HG03025 (cell line): ENCODE measurements at regions not wholly inside any gene's neighbourhood (a gene's known extent, or its start where the extent isn't known, plus 50 kb on each side); places are given as distances from the start of the nearest gene placed in this dataset.
"Not testable (repeated sequence)": the region's sequence is repeated elsewhere in the genome, so short reads cannot be mapped to it uniquely, and the experiment has no call there.

ENCODE experiments used
- ATAC-seq: cut with Tn5 transposase; IDR thresholded peaks from one replicate; pipeline ENCODE4 v1.9.1; 2021; ENCODE audit warnings: mild to moderate bottlenecking, moderate library complexity; ENCODE audit not compliant: unreplicated experiment, low FRiP score

- no peak for ATAC-seq
Measured at GRCh38 chr12:17370621-17371020, 719.4 kb downstream of the RERGL start.

- ATAC-seq, result no peak
Measured at GRCh38 chr12:17369556-17369955, 720.4 kb downstream of the RERGL start.

- no peak for ATAC-seq
Measured at GRCh38 chr12:17361224-17361623, 728.8 kb downstream of the RERGL start.

GRCh38 chr12:17358835-17359234, 731.2 kb downstream of the RERGL start:
- no peak for ATAC-seq

DNA sequence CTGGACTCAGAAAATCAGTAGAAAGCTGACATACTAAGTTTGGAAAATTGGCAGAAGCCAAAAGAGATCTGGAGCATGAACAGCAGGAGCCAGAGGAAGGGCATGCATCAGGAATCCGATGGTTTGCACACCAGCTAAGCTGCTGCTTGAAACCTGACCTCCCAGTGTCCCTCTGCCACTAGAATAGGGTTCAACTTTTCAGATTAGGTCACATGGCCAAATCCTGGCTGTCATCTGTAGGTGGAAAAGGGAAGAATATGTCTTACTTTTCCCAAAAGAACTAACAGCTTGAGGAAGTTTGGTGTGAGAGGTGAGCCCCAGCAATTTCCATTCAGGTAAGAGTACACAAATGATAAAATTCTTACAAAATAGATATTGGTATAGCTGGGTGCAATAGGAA, 732.6 kb downstream of the RERGL start:
- no peak for ATAC-seq

GRCh38 chr12:17352164-17352563, 737.8 kb downstream of the RERGL start:
- no peak for ATAC-seq

GRCh38 chr12:17348311-17348710, 741.7 kb downstream of the RERGL start:
- ATAC-seq, result no peak

GRCh38 chr12:17344649-17345048, 738.7 kb upstream of the LMO3 start:
- no peak for ATAC-seq

DNA sequence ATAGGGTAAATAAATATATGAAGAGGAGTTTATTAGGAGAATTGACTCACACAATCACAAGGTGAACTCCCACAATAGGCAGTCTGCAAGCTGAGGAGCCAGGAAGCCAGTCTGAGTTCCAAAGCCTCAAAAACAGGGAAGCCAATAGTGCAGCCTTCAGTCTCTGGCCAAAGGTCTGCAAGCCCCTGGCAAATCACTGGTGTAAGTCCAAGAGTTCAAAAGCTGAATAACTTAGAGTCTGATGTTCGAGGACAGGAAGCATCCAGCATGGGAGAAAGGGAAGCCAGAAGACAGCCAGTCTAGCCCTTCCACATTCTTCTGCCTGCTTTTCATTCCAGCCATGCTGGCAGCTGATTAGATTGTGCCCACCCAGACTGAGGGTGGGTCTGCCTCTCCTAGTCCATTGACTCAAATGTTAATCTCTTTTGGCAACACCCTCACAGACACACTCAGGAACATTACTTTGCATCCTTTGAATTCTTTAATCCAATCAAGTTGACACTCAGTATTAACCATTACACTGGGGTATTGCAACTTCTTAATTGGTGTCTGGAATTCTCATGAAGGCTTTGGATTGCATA, 736.5 kb upstream of the LMO3 start:
- ATAC-seq, result no peak

DNA sequence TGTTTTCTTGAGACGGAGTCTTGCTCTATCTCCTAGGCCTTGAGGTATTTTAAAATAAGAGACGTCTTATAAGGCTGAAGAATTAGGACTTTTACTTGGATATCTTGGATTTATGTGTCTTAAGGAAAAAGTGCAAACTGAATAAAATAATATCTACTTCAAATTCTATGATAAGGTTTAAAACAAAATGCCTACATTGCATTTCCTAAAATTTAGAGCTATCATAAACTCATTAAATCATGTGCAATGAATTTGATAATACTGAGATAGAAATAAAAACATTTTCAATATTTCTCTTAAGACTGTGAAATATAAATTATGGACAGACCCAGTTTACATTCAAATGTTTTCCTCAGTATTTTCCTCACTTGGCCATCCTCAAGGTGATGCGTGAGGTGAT, 729.5 kb upstream of the LMO3 start:
- no peak for ATAC-seq

DNA sequence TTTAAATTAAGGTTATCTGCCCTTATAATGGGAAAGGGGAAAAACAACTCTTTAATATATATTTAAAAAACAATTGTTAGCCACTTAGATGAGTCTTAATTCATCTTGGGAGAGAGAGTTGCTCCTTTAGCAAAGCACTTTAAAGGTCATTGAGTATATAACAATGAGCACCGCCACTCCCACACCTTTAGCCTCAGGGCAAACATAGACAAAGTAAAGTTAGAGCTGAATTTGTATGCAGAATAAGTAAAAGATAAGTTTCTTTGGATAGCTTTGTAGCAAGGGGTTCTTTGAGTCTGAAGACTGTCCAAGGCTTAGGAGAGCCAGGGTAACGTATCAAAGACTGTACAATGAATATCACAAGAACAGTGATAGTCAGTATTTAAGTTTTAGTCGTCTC, 728.8 kb upstream of the LMO3 start:
- ATAC-seq, result no peak

DNA sequence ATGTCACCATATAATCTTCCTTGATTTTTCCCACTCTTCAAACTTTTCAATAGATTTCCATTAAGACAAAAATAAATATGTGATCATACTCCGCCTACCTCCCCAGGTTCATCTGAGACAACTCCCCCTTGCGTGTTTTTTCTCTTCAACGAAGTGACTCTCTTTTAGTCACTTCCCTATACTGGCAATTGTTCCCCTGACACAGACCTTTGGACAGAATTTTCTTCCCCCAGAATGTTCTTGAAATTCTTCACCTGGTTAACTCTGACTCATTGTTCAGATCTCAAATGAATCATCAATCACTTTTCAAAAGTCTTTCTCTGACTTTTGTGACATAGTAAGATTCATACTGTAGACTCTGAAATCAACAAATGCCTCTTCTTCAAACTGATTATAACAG, 727.3 kb upstream of the LMO3 start:
- no peak for ATAC-seq

GRCh38 chr12:17326649-17327048, 720.7 kb upstream of the LMO3 start:
- ATAC-seq, result no peak

DNA sequence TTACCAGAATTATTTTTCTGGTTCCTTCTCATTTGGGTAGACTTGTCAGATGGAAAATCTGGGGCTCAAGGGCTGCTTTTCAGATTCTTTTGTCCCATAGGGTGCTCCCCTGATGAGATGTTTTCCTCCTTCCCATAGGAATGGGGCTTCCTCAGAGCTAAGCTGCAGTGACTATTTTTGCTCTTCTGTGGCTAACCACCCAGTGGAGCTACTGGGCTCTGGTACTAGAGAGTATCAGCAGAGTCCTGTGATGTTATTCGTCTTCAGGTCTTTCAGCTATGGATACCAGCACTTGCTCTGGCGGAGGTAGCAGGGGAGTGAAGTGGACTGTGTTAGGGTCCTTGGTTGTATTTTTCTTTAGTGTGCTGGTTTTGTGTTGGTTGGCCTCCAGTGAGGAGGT, 716.1 kb upstream of the LMO3 start:
- ATAC-seq, result no peak

- no peak for ATAC-seq
Measured at GRCh38 chr12:17304503-17305347, 698.8 kb upstream of the LMO3 start.

DNA sequence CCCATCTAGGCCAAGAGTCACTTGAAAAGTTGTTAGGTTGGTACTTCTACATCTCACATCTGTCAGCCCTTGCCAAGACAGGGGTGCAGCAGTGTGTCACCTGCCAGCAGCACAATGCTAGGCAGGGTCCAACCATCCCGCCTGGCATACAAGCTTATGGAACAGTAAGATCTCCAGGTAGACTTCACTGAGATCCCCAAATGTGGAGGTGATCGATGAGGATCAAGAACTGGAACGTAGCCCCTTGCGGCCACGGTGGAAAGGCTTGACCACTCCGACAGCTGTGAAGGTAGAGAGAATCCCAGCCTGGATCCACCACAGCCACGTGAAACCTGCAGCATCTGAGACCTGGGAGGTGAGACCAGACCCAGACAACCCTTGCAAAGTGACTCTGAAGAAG, 696.0 kb upstream of the LMO3 start:
- no peak for ATAC-seq

GRCh38 chr12:17301544-17301943, 695.6 kb upstream of the LMO3 start:
- ATAC-seq, result no peak

DNA sequence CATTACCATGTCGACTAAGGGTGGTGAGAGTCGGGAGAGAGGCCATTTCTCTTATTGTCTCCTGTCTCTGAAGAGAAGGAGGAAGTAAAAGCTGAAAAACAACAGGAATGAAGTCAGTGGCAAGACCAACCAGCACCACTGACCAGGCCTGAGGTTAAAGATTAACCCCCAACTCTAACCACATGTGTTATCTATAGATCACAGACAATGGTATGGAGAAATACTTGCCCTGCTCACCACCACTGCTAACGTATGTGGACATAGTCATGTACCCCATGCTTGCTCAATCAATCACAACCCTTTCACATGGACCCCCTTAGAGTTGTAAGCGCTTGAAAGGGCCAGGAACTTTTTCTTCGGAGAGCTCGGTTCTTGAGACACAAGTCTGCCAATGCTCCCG, 690.9 kb upstream of the LMO3 start:
- no peak for ATAC-seq

DNA sequence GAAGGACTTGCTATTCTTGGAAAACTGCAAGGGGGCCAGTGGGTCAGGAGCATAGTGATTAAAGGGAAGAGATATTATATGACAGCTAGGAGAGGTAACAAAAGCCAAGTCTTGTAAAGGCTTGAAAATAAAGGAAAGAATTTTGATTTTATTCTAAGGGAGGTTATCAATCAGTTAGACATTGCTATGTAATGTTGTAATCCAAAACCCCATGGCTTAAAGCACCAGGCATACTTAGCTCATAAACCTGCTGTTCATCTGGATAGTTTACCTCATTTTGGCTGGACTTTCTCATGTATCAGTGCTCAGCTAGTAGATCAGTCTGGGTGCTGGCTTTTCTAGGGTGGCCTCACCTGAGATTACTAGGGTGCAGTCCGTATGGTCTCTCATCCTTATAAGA, 680.9 kb upstream of the LMO3 start:
- no peak for ATAC-seq

GRCh38 chr12:17284873-17285272, 678.9 kb upstream of the LMO3 start:
- ATAC-seq, result no peak

GRCh38 chr12:17283563-17283962, 677.6 kb upstream of the LMO3 start:
- no peak for ATAC-seq

- ATAC-seq, result not testable (repeated sequence)
Measured at GRCh38 chr12:17282169-17282568, 676.2 kb upstream of the LMO3 start.
